ENCODE measurements at regions not wholly inside any gene's neighbourhood (a gene's known extent, or its start where the extent isn't known, plus 50 kb on each side); places are given as distances from the start of the nearest gene placed in this dataset.

GRCh38 chr3:102091358-102091757, 242.0 kb downstream of the NFKBIZ start:
- Histone ChIP-seq H3K36me3 (replicated peaks in 1 of 2; ENCODE audit: control insufficient read depth in 1 of 2, insufficient read depth in 2 of 2, low read length in 1 of 2) (no peaks in the 10 kb centered on the region), H3K4me1 (ENCODE audit: control insufficient read depth in 1 of 2, insufficient read depth in 2 of 2, low read depth in 1 of 2, low read length in 1 of 2) (peaks cover 0 to 23% of the 10 kb centered on the region in 2 experiments; a peak in 3 of 4 replicates), H3K9me3 (no peaks in the 10 kb centered on the region), H3K9me2 (no peaks in the 10 kb centered on the region), H3K4me2 (no peak overlapping the region), H2AFZ (ENCODE audit: low read depth) (no peak overlapping the region), H3K9ac (no peak overlapping the region), H3K27me3 (ENCODE audit: insufficient read depth) (no peaks in the 10 kb centered on the region), H3K79me2 (ENCODE audit: insufficient read depth) (no peaks in the 10 kb centered on the region), H3K27ac (ENCODE audit: low read depth in 2 of 2, low read length in 1 of 2) (peak overlapping the region in 1 of 2 experiments; percentile 81; a peak in 2 of 4 replicates), H3F3A (replicated peaks; ENCODE audit: insufficient read depth) (peaks cover 4% of the 10 kb centered on the region), H3K4me3 (ENCODE audit: low read depth in 2 of 2, low read length in 1 of 2) (no peak overlapping the region), H4K20me1 (ENCODE audit: insufficient read depth) (no peaks in the 10 kb centered on the region)
- TF ChIP-seq EP300 (IDR thresholded peaks at IDR 0.05; ENCODE audit: borderline replicate concordance in 1 of 2, low read depth in 1 of 2, low read length in 1 of 2) = no peak
- no peak for TF ChIP-seq TCF12 (IDR thresholded peaks at IDR 0.05)
- no peak for TF ChIP-seq JUND (IDR thresholded peaks at IDR 0.05)
- no peak for TF ChIP-seq EZH2phosphoT487 (IDR thresholded peaks at IDR 0.05; ENCODE audit: borderline replicate concordance, low read depth)
- TF ChIP-seq ZBTB33 (IDR thresholded peaks at IDR 0.05; ENCODE audit: borderline replicate concordance, low read depth) = no peak
- TF ChIP-seq GABPA (IDR thresholded peaks at IDR 0.05; ENCODE audit: low read depth) = no peak
- no peak for TF ChIP-seq IRF3 (IDR thresholded peaks at IDR 0.05; ENCODE audit: low read depth, low read length)
- no peak for TF ChIP-seq RCOR1 (IDR thresholded peaks at IDR 0.05; ENCODE audit: low read length)
- no peak for TF ChIP-seq MEF2A (IDR thresholded peaks at IDR 0.05; ENCODE audit: borderline replicate concordance, low read depth)
- no peak for TF ChIP-seq YY1 (IDR thresholded peaks at IDR 0.05; ENCODE audit: low read depth)
- no peak for TF ChIP-seq TAF1 (IDR thresholded peaks at IDR 0.05; ENCODE audit: borderline replicate concordance, low read depth, low read length)
- TF ChIP-seq REST (IDR thresholded peaks at IDR 0.05; ENCODE audit: low read depth, low read length) = no peak
- no peak for DNase-seq
- WGBS (ENCODE audit: low lambda C conversion rate) = 89% methylated on average over 2 of the region's 2 CpGs
- POLR2A ChIA-PET = no interaction called here
- CTCF ChIA-PET = no interaction called here
